Endothelial cell of umbilical vein (primary cell): ENCODE measurements at regions not wholly inside any gene's neighbourhood (a gene's known extent, or its start where the extent isn't known, plus 50 kb on each side); places are given as distances from the start of the nearest gene placed in this dataset.

Experiments
- BruUV-seq: library from RNA; stranded (reverse); fragments of 400-500 nt; replicated peaks from 2 replicates; lab custom pipeline; 2021; lab: Mats Ljungman, UMichigan
- CTCF ChIA-PET: fragments of 300-600, 350-600 bp; sonication (Branson Sonifier 250); formaldehyde crosslinking; loops from one replicate; lab custom pipeline; 2021; ENCODE audit warnings: antibody characterized with exemption, inconsistent platforms; lab: Charles Lee
- POLR2A ChIA-PET: fragments of 300-600, 350-600 bp; sonication (Branson Sonifier 250); formaldehyde crosslinking; loops from one replicate; lab custom pipeline; 2021; ENCODE audit warnings: antibody characterized with exemption, inconsistent platforms; lab: Charles Lee
- DNase-seq: peaks from one replicate; pipeline ENCODE4 v3.0.0-alpha.2; 2011; ENCODE audit warnings: low read depth, low spot score
- FAIRE-seq: peaks from 2 replicates; lab custom pipeline; 2011; peaks lifted over from hg19 to GRCh38; lab: Jason Lieb, UNC
- H2AFZ ChIP-seq: 2 replicates; pipeline ENCODE4 v1.6.0; 2012; ENCODE audit warnings: low read depth, low read length, control low read depth, inconsistent platforms
- H3K27ac ChIP-seq: 2 replicates; pipeline ENCODE4 v1.5.1; 2011; ENCODE audit warnings: low read depth, mild to moderate bottlenecking, control low read depth, low read length, moderate library complexity; ENCODE audit not compliant: insufficient read depth
- H3K27me3 ChIP-seq, 2 experiments: 2 replicates each; pipeline versions ENCODE4 v1.6.0 to v1.6.1; 2011; ENCODE audit warnings: low read length in 2 of 2, mixed read lengths in 1 of 2; ENCODE audit not compliant: control insufficient read depth in 2 of 2, insufficient read depth in 2 of 2
- H3K36me3 ChIP-seq, 2 experiments: 2 replicates in 1 of 2; 3 replicates in 1 of 2; pipeline ENCODE4 v1.5.1; 2011; ENCODE audit warnings: low read length in 2 of 2, mild to moderate bottlenecking in 1 of 2, moderate library complexity in 1 of 2; ENCODE audit not compliant: control insufficient read depth in 2 of 2, insufficient read depth in 2 of 2; ENCODE audit errors: extremely low read depth in 1 of 2
- H3K4me1 ChIP-seq: 3 replicates; pipeline ENCODE4 v1.5.1; 2011; ENCODE audit warnings: mild to moderate bottlenecking, low read length; ENCODE audit not compliant: control insufficient read depth, insufficient read depth; ENCODE audit errors: extremely low read depth
- H3K4me2 ChIP-seq: 2 replicates; pipeline ENCODE4 v1.6.1; 2011; ENCODE audit warnings: low read length, control low read depth, mixed read lengths; ENCODE audit not compliant: insufficient read depth
- H3K4me3 ChIP-seq, 3 experiments: fragments of 200-600 bp in 1 of 3; sonication (generic), shearing (Covaris generic) in 1 of 3; replicated peaks in 1 of 3; 2 replicates each; pipeline ENCODE4 v1.5.1; 2011 to 2016; ENCODE audit warnings: control low read depth in 3 of 3, low read length in 3 of 3, mild to moderate bottlenecking in 2 of 3, inconsistent platforms in 1 of 3, low read depth in 1 of 3, moderate library complexity in 1 of 3; ENCODE audit not compliant: insufficient read depth in 1 of 3
- H3K79me2 ChIP-seq: 2 replicates; pipeline ENCODE4 v1.6.0; 2012; ENCODE audit warnings: low read length, inconsistent platforms; ENCODE audit not compliant: control insufficient read depth, insufficient read depth
- H3K9ac ChIP-seq: replicated peaks from 2 replicates; pipeline ENCODE3; 2011; ENCODE audit warnings: low read length, control low read depth; ENCODE audit not compliant: insufficient read depth; ENCODE audit errors: extremely low read depth
- H3K9me1 ChIP-seq: replicated peaks from 3 replicates; pipeline ENCODE4 v1.6.0; 2011; ENCODE audit warnings: mild to moderate bottlenecking, low read length; ENCODE audit not compliant: control insufficient read depth, insufficient read depth; ENCODE audit errors: extremely low read depth
- H3K9me3 ChIP-seq: replicated peaks from 2 replicates; pipeline ENCODE4 v1.5.1; 2012; ENCODE audit warnings: low read length, inconsistent platforms; ENCODE audit not compliant: control insufficient read depth, insufficient read depth
- H4K20me1 ChIP-seq: replicated peaks from 2 replicates; pipeline ENCODE3; 2011; ENCODE audit warnings: mild to moderate bottlenecking, low read length; ENCODE audit not compliant: control insufficient read depth, insufficient read depth; ENCODE audit errors: extremely low read depth
- EZH2 ChIP-seq: IDR thresholded peaks from 2 replicates; pipeline ENCODE4 v1.6.1; 2012; ENCODE audit warnings: borderline replicate concordance, low read depth, mild to moderate bottlenecking, moderate library complexity, low read length, inconsistent platforms; ENCODE audit not compliant: severe bottlenecking
- FOS ChIP-seq: IDR thresholded peaks from 2 replicates; pipeline ENCODE4 v1.6.1; 2011; ENCODE audit warnings: mild to moderate bottlenecking, low read length, moderate library complexity, borderline replicate concordance; ENCODE audit not compliant: insufficient read depth
- GATA2 ChIP-seq: IDR thresholded peaks from 2 replicates; pipeline ENCODE4 v1.7.0; 2011; ENCODE audit warnings: low read depth, mild to moderate bottlenecking, moderate library complexity, mixed read lengths, low read length; ENCODE audit not compliant: insufficient read length, insufficient read depth
- JUN ChIP-seq: IDR thresholded peaks from 2 replicates; pipeline ENCODE4 v1.6.1; 2011; ENCODE audit warnings: borderline replicate concordance, low read depth; ENCODE audit not compliant: insufficient read length, insufficient read depth
- MYC ChIP-seq: IDR thresholded peaks from one replicate; pipeline ENCODE4 v1.6.1; 2011; ENCODE audit warnings: mild to moderate bottlenecking, low read depth, low read length
- POLR2A ChIP-seq: IDR thresholded peaks from 2 replicates; pipeline ENCODE4 v1.6.1; 2012; ENCODE audit warnings: low read depth, mild to moderate bottlenecking, control low read depth, low read length
- POLR2AphosphoS5 ChIP-seq: IDR thresholded peaks from 2 replicates; pipeline ENCODE4 v1.6.1; 2012; ENCODE audit warnings: low read depth, mild to moderate bottlenecking, control low read depth, low read length, moderate library complexity; ENCODE audit not compliant: insufficient read depth
- dilution Hi-C: fragments of 300-500 bp; cut with MboI; formaldehyde crosslinking; loops from one replicate; pipeline ENCODE4 v1.15.0; 2019; ENCODE audit warnings: low sequenced_read_pairs; ENCODE audit not compliant: extremely low pct_ligation_motif_present
- intact Hi-C: fragments of 100-400 bp; cut with micrococcal nuclease; formaldehyde crosslinking; loops from one replicate; pipeline ENCODE4 v1.10.0; 2022
- TF ChIP-seq, protein P1 (sequence below): IDR thresholded peaks from 2 replicates; pipeline ENCODE4 v1.6.1; 2011; ENCODE audit not compliant: insufficient read depth, insufficient read length
- TF ChIP-seq, protein P2 (sequence below), 2 donors: IDR thresholded peaks; 1 replicate in 1 of 2; 2 replicates in 1 of 2; pipeline ENCODE4 v1.5.1; 2011; ENCODE audit warnings: low read length in 2 of 2, mild to moderate bottlenecking in 2 of 2, moderate library complexity in 2 of 2, control low read depth in 1 of 2, inconsistent platforms in 1 of 2, low read depth in 1 of 2; ENCODE audit not compliant: insufficient read depth in 1 of 2; ENCODE audit errors: extremely low read depth in 1 of 2

DNA sequence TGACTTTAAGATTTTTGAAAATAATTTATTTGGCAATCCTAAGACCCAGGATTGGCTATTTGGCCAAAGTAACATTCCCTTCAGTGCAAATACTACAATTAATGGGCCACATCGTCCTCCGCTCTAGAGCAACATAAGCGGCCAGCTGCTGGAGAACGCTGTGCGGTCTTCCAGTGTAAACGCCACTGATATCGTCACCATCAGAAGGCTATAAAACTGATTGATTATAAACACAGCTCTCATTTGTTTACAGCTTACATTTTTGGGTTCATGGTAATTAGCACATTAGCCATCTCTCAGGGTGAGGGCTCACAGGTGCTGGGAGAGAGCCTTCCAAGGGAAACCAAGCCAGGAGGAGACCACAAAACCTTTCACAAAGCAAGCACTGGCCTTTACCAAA lies 130.1 kb upstream of the BMP4 start:
- no peak overlapping the region for H3K27ac ChIP-seq
- DNase-seq (no peak), FAIRE-seq (no peak)
- TF ChIP-seq EZH2 (no peak), GATA2 (no peak), MYC (no peak), JUN (no peak), FOS (no peak), POLR2AphosphoS5 (no peak), POLR2A (no peak)
- TF ChIP-seq, protein P1, sequence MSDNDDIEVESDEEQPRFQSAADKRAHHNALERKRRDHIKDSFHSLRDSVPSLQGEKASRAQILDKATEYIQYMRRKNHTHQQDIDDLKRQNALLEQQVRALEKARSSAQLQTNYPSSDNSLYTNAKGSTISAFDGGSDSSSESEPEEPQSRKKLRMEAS: no peak
- TF ChIP-seq, protein P2, sequence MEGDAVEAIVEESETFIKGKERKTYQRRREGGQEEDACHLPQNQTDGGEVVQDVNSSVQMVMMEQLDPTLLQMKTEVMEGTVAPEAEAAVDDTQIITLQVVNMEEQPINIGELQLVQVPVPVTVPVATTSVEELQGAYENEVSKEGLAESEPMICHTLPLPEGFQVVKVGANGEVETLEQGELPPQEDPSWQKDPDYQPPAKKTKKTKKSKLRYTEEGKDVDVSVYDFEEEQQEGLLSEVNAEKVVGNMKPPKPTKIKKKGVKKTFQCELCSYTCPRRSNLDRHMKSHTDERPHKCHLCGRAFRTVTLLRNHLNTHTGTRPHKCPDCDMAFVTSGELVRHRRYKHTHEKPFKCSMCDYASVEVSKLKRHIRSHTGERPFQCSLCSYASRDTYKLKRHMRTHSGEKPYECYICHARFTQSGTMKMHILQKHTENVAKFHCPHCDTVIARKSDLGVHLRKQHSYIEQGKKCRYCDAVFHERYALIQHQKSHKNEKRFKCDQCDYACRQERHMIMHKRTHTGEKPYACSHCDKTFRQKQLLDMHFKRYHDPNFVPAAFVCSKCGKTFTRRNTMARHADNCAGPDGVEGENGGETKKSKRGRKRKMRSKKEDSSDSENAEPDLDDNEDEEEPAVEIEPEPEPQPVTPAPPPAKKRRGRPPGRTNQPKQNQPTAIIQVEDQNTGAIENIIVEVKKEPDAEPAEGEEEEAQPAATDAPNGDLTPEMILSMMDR (IDR thresholded peaks at IDR 0.05; ENCODE audit: extremely low read depth in 1 of 2, insufficient read depth in 1 of 2, low read depth in 1 of 2, low read length in 2 of 2): no peak
- no peaks in the 10 kb centered on the region for H3K27me3 ChIP-seq
- BruUV-seq: no TSS peak
- H4K20me1 ChIP-seq: no peaks in the 10 kb centered on the region
- POLR2A ChIA-PET: no interaction called here
- intact Hi-C loops (no loop called here), dilution Hi-C loops (no loop called here)
- no peaks in the 10 kb centered on the region for H3K9me1 ChIP-seq
- H3K9me3 ChIP-seq: no peaks in the 10 kb centered on the region
- H3K4me1 ChIP-seq: no peaks in the 10 kb centered on the region
- no peak overlapping the region for H3K4me2 ChIP-seq
- H3K36me3 ChIP-seq: no peaks in the 10 kb centered on the region
- H3K4me3 ChIP-seq: no peak overlapping the region
- no peak overlapping the region for H2AFZ ChIP-seq
- H3K79me2 ChIP-seq: no peaks in the 10 kb centered on the region
- no peak overlapping the region for H3K9ac ChIP-seq
- CTCF ChIA-PET: no interaction called here
